GM13977 (cell line): ENCODE measurements at regions not wholly inside any gene's neighbourhood (a gene's known extent, or its start where the extent isn't known, plus 50 kb on each side); places are given as distances from the start of the nearest gene placed in this dataset.

Source experiments
- DNase-seq: peaks from one replicate; pipeline ENCODE4 v3.0.0; 2012; ENCODE audit warnings: low spot score
- CTCF ChIP-seq: IDR thresholded peaks from 2 replicates; pipeline ENCODE4 v1.5.1; 2012; ENCODE audit warnings: mild to moderate bottlenecking, control low read depth; ENCODE audit not compliant: insufficient read depth; ENCODE audit errors: extremely low read depth, missing control alignments
- in situ Hi-C: fragments of 300-500 bp; cut with MboI; formaldehyde crosslinking; loops from one replicate; pipeline ENCODE4 v1.12.0; 2022; ENCODE audit warnings: low sequenced_read_pairs, low pct_unique_long_range_greater_than_20kb, mixed read lengths, inconsistent platforms; ENCODE audit not compliant: unreplicated experiment

- no peak for TF ChIP-seq CTCF
- no peak for DNase-seq
- in situ Hi-C loops: no loop called here
Measured at GRCh38 chr12:92650228-92650822, 52.5 kb upstream of the PLEKHG7 start.

GRCh38 chr12:92649511-92650227 lies 53.1 kb upstream of the PLEKHG7 start:
- peak; percentile 77 for TF ChIP-seq CTCF
- in situ Hi-C loops: loop anchor here (5.0 kb wide), 1 partner anchor 1262 kb away; no protein-coding TSS in a partner anchor
- DNase-seq: peak; percentile 71

- no peak for DNase-seq
- TF ChIP-seq CTCF: no peak
- in situ Hi-C loops: loop anchor here (5.0 kb wide), 1 partner anchor 1261 kb away; no protein-coding TSS in a partner anchor
Measured at GRCh38 chr12:92648242-92649031, 54.4 kb upstream of the PLEKHG7 start.

- TF ChIP-seq CTCF: no peak
- in situ Hi-C loops: no loop called here
- no peak for DNase-seq
Measured at GRCh38 chr12:92641291-92641690, 61.5 kb upstream of the PLEKHG7 start.

- in situ Hi-C loops: no loop called here
- DNase-seq: no peak
- no peak for TF ChIP-seq CTCF
Measured at GRCh38 chr12:92640691-92641090, 62.1 kb upstream of the PLEKHG7 start.

- TF ChIP-seq CTCF: no peak
- in situ Hi-C loops: no loop called here
- no peak for DNase-seq
Measured at GRCh38 chr12:92639017-92639416, 63.8 kb upstream of the PLEKHG7 start.
